Loucy (cell line): ENCODE measurements at regions not wholly inside any gene's neighbourhood (a gene's known extent, or its start where the extent isn't known, plus 50 kb on each side); places are given as distances from the start of the nearest gene placed in this dataset.

Experiments
- H2AFZ ChIP-seq: fragments of 200-600 bp; sonication (generic); 2 replicates; pipeline ENCODE4 v1.6.0; 2016; ENCODE audit warnings: antibody characterized with exemption, mild to moderate bottlenecking, low read length, moderate library complexity
- H3F3A ChIP-seq: fragments of 200-600 bp; 2 replicates; pipeline ENCODE4 v1.6.0; 2016; ENCODE audit warnings: antibody characterized with exemption, low read depth, mild to moderate bottlenecking
- H3K27me3 ChIP-seq: fragments of 200-600 bp; sonication (generic); 2 replicates; pipeline ENCODE4 v1.6.1; 2014; ENCODE audit warnings: low read length, mild to moderate bottlenecking; ENCODE audit not compliant: insufficient read depth, poor library complexity, severe bottlenecking
- H3K36me3 ChIP-seq: fragments of 200-600 bp; sonication (generic); 2 replicates; pipeline ENCODE4 v1.6.1; 2016; ENCODE audit warnings: low read length; ENCODE audit not compliant: insufficient read depth
- H3K4me1 ChIP-seq: fragments of 200-600 bp; sonication (generic); 2 replicates; pipeline ENCODE4 v1.5.1; 2014; ENCODE audit warnings: low read length, mild to moderate bottlenecking; ENCODE audit not compliant: insufficient read depth, poor library complexity, severe bottlenecking
- H3K4me2 ChIP-seq: fragments of 200-600 bp; sonication (generic); 2 replicates; pipeline ENCODE4 v1.6.0; 2014; ENCODE audit warnings: antibody characterized with exemption, low read length, low read depth, mild to moderate bottlenecking; ENCODE audit not compliant: poor library complexity, severe bottlenecking
- H3K4me3 ChIP-seq: fragments of 200-600 bp; sonication (generic); 2 replicates; pipeline ENCODE4 v1.5.1; 2014; ENCODE audit warnings: low read length, mild to moderate bottlenecking, mixed read lengths; ENCODE audit not compliant: poor library complexity, severe bottlenecking
- H3K79me2 ChIP-seq: fragments of 200-600 bp; sonication (generic); 2 replicates; pipeline ENCODE4 v1.6.1; 2014; ENCODE audit warnings: low read length; ENCODE audit not compliant: insufficient read depth
- H3K9ac ChIP-seq: fragments of 200-600 bp; sonication (generic); 2 replicates; pipeline ENCODE4 v1.6.0; 2014; ENCODE audit warnings: mild to moderate bottlenecking, low read depth, low read length, moderate library complexity; ENCODE audit not compliant: poor library complexity, severe bottlenecking
- H3K9me2 ChIP-seq: fragments of 200-600 bp; sonication (generic); replicated peaks from 2 replicates; pipeline ENCODE4 v1.6.1; 2016; ENCODE audit warnings: low read depth, low read length, mixed read lengths
- H3K9me3 ChIP-seq: fragments of 200-600 bp; sonication (generic); 2 replicates; pipeline ENCODE4 v1.6.1; 2014; ENCODE audit warnings: mild to moderate bottlenecking, antibody characterized with exemption, low read length, low read depth; ENCODE audit not compliant: insufficient read depth
- H4K20me1 ChIP-seq: fragments of 200-600 bp; sonication (generic); 2 replicates; pipeline ENCODE4 v1.6.0; 2014; ENCODE audit warnings: antibody characterized with exemption, low read length, mild to moderate bottlenecking; ENCODE audit not compliant: insufficient read depth, poor library complexity, severe bottlenecking
- EZH2phosphoT487 ChIP-seq: fragments of 200-600 bp; IDR thresholded peaks from 2 replicates; pipeline ENCODE4 v1.6.1; 2018; ENCODE audit warnings: antibody characterized with exemption, mild to moderate bottlenecking, moderate library complexity, borderline replicate concordance
- TF ChIP-seq, protein P1 (sequence below): fragments of 200-600 bp; sonication (generic); conservative IDR thresholded peaks from 2 replicates; pipeline ENCODE4 v1.5.1; 2014; ENCODE audit warnings: mild to moderate bottlenecking, antibody characterized with exemption, low read length

- no peaks in the 10 kb centered on the region for H4K20me1 ChIP-seq
- no peaks in the 10 kb centered on the region for H3K4me1 ChIP-seq
- no peaks in the 10 kb centered on the region for H3K9me3 ChIP-seq
- H2AFZ ChIP-seq = no peak overlapping the region
- no peaks in the 10 kb centered on the region for H3K36me3 ChIP-seq
- no peaks in the 10 kb centered on the region for H3K27me3 ChIP-seq
- H3K4me2 ChIP-seq = no peak overlapping the region
- H3K9ac ChIP-seq = no peak overlapping the region
- no peaks in the 10 kb centered on the region for H3F3A ChIP-seq
- H3K9me2 ChIP-seq = no peaks in the 10 kb centered on the region
- no peak for TF ChIP-seq EZH2phosphoT487
- TF ChIP-seq, protein P1, sequence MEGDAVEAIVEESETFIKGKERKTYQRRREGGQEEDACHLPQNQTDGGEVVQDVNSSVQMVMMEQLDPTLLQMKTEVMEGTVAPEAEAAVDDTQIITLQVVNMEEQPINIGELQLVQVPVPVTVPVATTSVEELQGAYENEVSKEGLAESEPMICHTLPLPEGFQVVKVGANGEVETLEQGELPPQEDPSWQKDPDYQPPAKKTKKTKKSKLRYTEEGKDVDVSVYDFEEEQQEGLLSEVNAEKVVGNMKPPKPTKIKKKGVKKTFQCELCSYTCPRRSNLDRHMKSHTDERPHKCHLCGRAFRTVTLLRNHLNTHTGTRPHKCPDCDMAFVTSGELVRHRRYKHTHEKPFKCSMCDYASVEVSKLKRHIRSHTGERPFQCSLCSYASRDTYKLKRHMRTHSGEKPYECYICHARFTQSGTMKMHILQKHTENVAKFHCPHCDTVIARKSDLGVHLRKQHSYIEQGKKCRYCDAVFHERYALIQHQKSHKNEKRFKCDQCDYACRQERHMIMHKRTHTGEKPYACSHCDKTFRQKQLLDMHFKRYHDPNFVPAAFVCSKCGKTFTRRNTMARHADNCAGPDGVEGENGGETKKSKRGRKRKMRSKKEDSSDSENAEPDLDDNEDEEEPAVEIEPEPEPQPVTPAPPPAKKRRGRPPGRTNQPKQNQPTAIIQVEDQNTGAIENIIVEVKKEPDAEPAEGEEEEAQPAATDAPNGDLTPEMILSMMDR = no peak
- H3K79me2 ChIP-seq = no peaks in the 10 kb centered on the region
- no peak overlapping the region for H3K4me3 ChIP-seq
Measured at GRCh38 chr5:12367973-12368372, 463.7 kb upstream of the CTNND2 start.

GRCh38 chr5:12360218-12360617 lies 456.0 kb upstream of the CTNND2 start:
- no peaks in the 10 kb centered on the region for H3K79me2 ChIP-seq
- TF ChIP-seq, protein P1 = no peak
- TF ChIP-seq EZH2phosphoT487 = no peak
- no peak overlapping the region for H2AFZ ChIP-seq
- no peaks in the 10 kb centered on the region for H3K36me3 ChIP-seq
- no peaks in the 10 kb centered on the region for H3F3A ChIP-seq
- H3K4me3 ChIP-seq = no peak overlapping the region
- H3K4me1 ChIP-seq = no peaks in the 10 kb centered on the region
- H3K9ac ChIP-seq = no peak overlapping the region
- no peaks in the 10 kb centered on the region for H3K9me2 ChIP-seq
- H4K20me1 ChIP-seq = no peaks in the 10 kb centered on the region
- H3K9me3 ChIP-seq = no peaks in the 10 kb centered on the region
- no peaks in the 10 kb centered on the region for H3K27me3 ChIP-seq
- H3K4me2 ChIP-seq = no peak overlapping the region

DNA sequence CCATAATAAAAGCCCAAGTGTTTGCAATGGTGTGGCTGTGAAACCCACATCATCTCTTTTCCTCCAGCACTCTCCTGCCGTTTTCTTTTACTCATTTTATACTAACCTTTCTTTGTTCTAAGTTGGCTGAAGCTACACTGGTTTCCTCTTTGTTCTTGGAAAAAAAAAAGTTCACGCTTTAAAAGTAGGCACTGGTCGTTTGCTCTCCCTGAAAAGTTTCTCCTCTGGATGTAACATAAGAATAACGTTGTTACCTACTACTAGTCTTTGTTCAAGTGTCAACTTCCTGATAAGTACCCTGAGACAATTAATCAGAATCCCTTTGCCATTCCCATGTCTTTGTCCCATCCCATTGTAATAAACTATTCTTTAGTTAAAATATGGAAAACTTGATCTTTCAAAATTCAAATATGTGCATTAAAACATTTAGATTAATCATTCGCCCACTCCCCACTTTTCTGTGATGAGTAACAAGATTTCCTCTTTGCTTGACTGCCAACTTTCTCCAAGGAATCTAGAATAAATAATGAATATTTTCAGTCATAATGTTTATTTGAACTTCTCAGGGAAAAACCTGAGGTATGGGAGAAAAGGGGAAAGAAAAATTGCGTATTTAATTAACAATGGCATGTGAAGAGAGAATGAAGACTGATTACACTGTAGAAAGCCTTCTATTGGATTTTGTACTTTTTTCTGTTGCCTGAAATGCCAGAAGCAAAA lies 454.3 kb upstream of the CTNND2 start:
- Histone ChIP-seq H3K36me3 (no peaks in the 10 kb centered on the region), H4K20me1 (no peaks in the 10 kb centered on the region), H3K27me3 (no peaks in the 10 kb centered on the region), H3K4me3 (no peak overlapping the region), H3K79me2 (no peaks in the 10 kb centered on the region), H3K9ac (no peak overlapping the region), H3K4me1 (no peaks in the 10 kb centered on the region), H3K9me2 (no peaks in the 10 kb centered on the region), H2AFZ (no peak overlapping the region), H3K9me3 (0 out of 2 replicates have a peak, but pooled peaks cover 2% of the 10 kb centered on the region), H3K4me2 (no peak overlapping the region), H3F3A (no peaks in the 10 kb centered on the region)
- TF ChIP-seq, protein P1 = no peak
- TF ChIP-seq EZH2phosphoT487 = no peak
